HL-60/S4 (cell line): ENCODE measurements at regions not wholly inside any gene's neighbourhood (a gene's known extent, or its start where the extent isn't known, plus 50 kb on each side); places are given as distances from the start of the nearest gene placed in this dataset.
"Not testable (repeated sequence)": the region's sequence is repeated elsewhere in the genome, so short reads cannot be mapped to it uniquely, and the experiment has no call there.

Experiments used
- in situ Hi-C: fragments of 300-500 bp; cut with MboI; formaldehyde crosslinking; loops from 2 replicates; pipeline ENCODE4 v1.14.3; 2022; ENCODE audit warnings: low sequenced_read_pairs

- in situ Hi-C loops, result no loop called here
These were observed 131.2 kb upstream of the FOXN2 start for GRCh38 chr2:48183276-48183675.

GRCh38 chr2:48183991-48184390, 130.5 kb upstream of the FOXN2 start:
- in situ Hi-C loops, result no loop called here

GRCh38 chr2:48187503-48187902, 127.0 kb upstream of the FOXN2 start:
- in situ Hi-C loops, result no loop called here

- in situ Hi-C loops, result no loop called here
These were observed 124.8 kb upstream of the FOXN2 start for GRCh38 chr2:48189552-48190228.

GRCh38 chr2:48190230-48190629, 124.3 kb upstream of the FOXN2 start:
- in situ Hi-C loops, result no loop called here

GRCh38 chr2:48194641-48195040, 119.8 kb upstream of the FOXN2 start:
- in situ Hi-C loops, result no loop called here

GRCh38 chr2:48195169-48195568, 119.3 kb upstream of the FOXN2 start:
- in situ Hi-C loops, result no loop called here

- in situ Hi-C loops, result no loop called here
These were observed 116.9 kb upstream of the FOXN2 start for GRCh38 chr2:48197618-48198017.

GRCh38 chr2:48198371-48198770, 116.1 kb upstream of the FOXN2 start:
- in situ Hi-C loops, result no loop called here

GRCh38 chr2:48199070-48199469, 115.4 kb upstream of the FOXN2 start:
- in situ Hi-C loops, result no loop called here

- in situ Hi-C loops, result no loop called here
These were observed 113.7 kb upstream of the FOXN2 start for GRCh38 chr2:48200620-48201293.

GRCh38 chr2:48201435-48201834, 113.0 kb upstream of the FOXN2 start:
- in situ Hi-C loops, result not testable (repeated sequence)

- in situ Hi-C loops, result no loop called here
These were observed 111.4 kb upstream of the FOXN2 start for GRCh38 chr2:48202863-48203642.

GRCh38 chr2:48203668-48204067, 110.8 kb upstream of the FOXN2 start:
- in situ Hi-C loops, result no loop called here

- in situ Hi-C loops, result no loop called here
These were observed 109.7 kb upstream of the FOXN2 start for GRCh38 chr2:48204750-48205136.

- in situ Hi-C loops, result no loop called here
These were observed 109.2 kb upstream of the FOXN2 start for GRCh38 chr2:48205137-48205798.

- in situ Hi-C loops, result not testable (repeated sequence)
These were observed 108.3 kb upstream of the FOXN2 start for GRCh38 chr2:48206056-48206656.

GRCh38 chr2:48207201-48207641, 107.3 kb upstream of the FOXN2 start:
- in situ Hi-C loops, result no loop called here

GRCh38 chr2:48207851-48208250, 106.6 kb upstream of the FOXN2 start:
- in situ Hi-C loops, result no loop called here

- in situ Hi-C loops, result no loop called here
These were observed 105.1 kb upstream of the FOXN2 start for GRCh38 chr2:48209214-48209885.
